ENCODE measurements at regions not wholly inside any gene's neighbourhood (a gene's known extent, or its start where the extent isn't known, plus 50 kb on each side); places are given as distances from the start of the nearest gene placed in this dataset.

DNA sequence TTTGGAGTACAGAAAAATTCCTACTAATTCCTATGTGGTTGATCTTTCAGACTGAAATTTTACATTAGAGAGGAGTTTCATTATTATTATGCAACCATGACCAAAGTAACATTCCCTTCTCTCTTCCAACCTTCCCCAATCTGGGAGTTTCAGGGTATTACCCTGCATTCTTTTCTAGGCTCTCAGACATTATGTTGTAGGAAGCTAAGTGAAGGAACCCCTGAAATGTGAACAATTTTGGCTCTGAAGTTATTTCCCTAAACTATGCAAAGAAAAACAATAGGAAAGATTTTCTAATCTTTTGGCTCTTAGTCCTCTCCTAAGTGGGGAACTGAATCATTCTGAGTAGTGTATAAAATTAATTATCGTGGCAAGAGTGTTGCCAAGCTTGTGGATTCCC is 63.3 kb upstream of the ZFAND5 start:
- H3K4me3 Mint-ChIP-seq (ENCODE audit: unreplicated experiment) = peak overlapping the region; percentile 44
- no peaks in the 10 kb centered on the region for H3K36me3 Mint-ChIP-seq (ENCODE audit: unreplicated experiment)
- H3K27me3 Mint-ChIP-seq (ENCODE audit: unreplicated experiment) = no peaks in the 10 kb centered on the region
- peaks cover 19% of the 10 kb centered on the region for H3K4me1 Mint-ChIP-seq (ENCODE audit: unreplicated experiment)
- no peak for DNase-seq (ENCODE audit: extremely low spot score, unreplicated experiment)
- TF ChIP-seq, protein P1, sequence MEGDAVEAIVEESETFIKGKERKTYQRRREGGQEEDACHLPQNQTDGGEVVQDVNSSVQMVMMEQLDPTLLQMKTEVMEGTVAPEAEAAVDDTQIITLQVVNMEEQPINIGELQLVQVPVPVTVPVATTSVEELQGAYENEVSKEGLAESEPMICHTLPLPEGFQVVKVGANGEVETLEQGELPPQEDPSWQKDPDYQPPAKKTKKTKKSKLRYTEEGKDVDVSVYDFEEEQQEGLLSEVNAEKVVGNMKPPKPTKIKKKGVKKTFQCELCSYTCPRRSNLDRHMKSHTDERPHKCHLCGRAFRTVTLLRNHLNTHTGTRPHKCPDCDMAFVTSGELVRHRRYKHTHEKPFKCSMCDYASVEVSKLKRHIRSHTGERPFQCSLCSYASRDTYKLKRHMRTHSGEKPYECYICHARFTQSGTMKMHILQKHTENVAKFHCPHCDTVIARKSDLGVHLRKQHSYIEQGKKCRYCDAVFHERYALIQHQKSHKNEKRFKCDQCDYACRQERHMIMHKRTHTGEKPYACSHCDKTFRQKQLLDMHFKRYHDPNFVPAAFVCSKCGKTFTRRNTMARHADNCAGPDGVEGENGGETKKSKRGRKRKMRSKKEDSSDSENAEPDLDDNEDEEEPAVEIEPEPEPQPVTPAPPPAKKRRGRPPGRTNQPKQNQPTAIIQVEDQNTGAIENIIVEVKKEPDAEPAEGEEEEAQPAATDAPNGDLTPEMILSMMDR (IDR thresholded peaks at IDR 0.05) = no peak
- no peaks in the 10 kb centered on the region for H3K9me3 Mint-ChIP-seq (ENCODE audit: unreplicated experiment)
- H3K27ac Mint-ChIP-seq (ENCODE audit: unreplicated experiment) = peak overlapping the region; percentile 82

GRCh38 chr9:72427801-72428200 is 62.8 kb upstream of the ZFAND5 start:
- peaks cover 19% of the 10 kb centered on the region for H3K4me1 Mint-ChIP-seq (ENCODE audit: unreplicated experiment)
- no peak for DNase-seq (ENCODE audit: extremely low spot score, unreplicated experiment)
- H3K36me3 Mint-ChIP-seq (ENCODE audit: unreplicated experiment) = no peaks in the 10 kb centered on the region
- no peak overlapping the region for H3K27ac Mint-ChIP-seq (ENCODE audit: unreplicated experiment)
- H3K4me3 Mint-ChIP-seq (ENCODE audit: unreplicated experiment) = no peak overlapping the region
- H3K27me3 Mint-ChIP-seq (ENCODE audit: unreplicated experiment) = no peaks in the 10 kb centered on the region
- TF ChIP-seq, protein P1 (IDR thresholded peaks at IDR 0.05) = no peak
- H3K9me3 Mint-ChIP-seq (ENCODE audit: unreplicated experiment) = no peaks in the 10 kb centered on the region

- Mint-ChIP-seq H3K27me3 (ENCODE audit: unreplicated experiment) (no peaks in the 10 kb centered on the region), H3K27ac (ENCODE audit: unreplicated experiment) (no peak overlapping the region), H3K4me3 (ENCODE audit: unreplicated experiment) (no peak overlapping the region), H3K4me1 (ENCODE audit: unreplicated experiment) (peaks cover 13% of the 10 kb centered on the region), H3K36me3 (ENCODE audit: unreplicated experiment) (no peaks in the 10 kb centered on the region), H3K9me3 (ENCODE audit: unreplicated experiment) (no peaks in the 10 kb centered on the region)
- TF ChIP-seq, protein P1 (IDR thresholded peaks at IDR 0.05) = no peak
- DNase-seq (ENCODE audit: extremely low spot score, unreplicated experiment) = no peak
Observed at GRCh38 chr9:72424131-72424530, 59.1 kb upstream of the ZFAND5 start.

DNA sequence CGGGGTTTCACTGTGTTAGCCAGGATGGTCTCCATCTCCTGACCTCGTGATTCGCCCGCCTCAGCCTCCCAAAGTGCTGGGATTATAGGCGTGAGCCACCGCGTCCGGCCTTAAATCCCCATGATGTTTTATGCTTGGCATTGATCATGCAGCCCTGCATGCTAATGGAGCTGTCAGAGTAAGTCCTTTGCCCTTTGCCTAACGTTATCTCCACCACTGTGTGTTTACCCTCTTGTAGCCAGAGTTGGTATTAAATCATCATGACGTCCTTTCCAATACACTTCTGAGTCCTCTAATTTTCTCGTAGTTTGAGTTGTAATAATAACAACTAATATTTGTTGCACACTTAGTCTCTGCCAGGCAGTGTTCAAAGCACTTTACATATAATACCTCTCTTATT is 57.2 kb upstream of the ZFAND5 start:
- Mint-ChIP-seq H3K36me3 (ENCODE audit: unreplicated experiment) (no peaks in the 10 kb centered on the region), H3K9me3 (ENCODE audit: unreplicated experiment) (no peaks in the 10 kb centered on the region), H3K4me3 (ENCODE audit: unreplicated experiment) (no peak overlapping the region), H3K27ac (ENCODE audit: unreplicated experiment) (no peak overlapping the region), H3K27me3 (ENCODE audit: unreplicated experiment) (no peaks in the 10 kb centered on the region), H3K4me1 (ENCODE audit: unreplicated experiment) (no peaks in the 10 kb centered on the region)
- no peak for DNase-seq (ENCODE audit: extremely low spot score, unreplicated experiment)
- TF ChIP-seq, protein P1 (IDR thresholded peaks at IDR 0.05) = no peak

GRCh38 chr9:72420783-72421182 is 55.8 kb upstream of the ZFAND5 start:
- Mint-ChIP-seq H3K36me3 (ENCODE audit: unreplicated experiment) (no peaks in the 10 kb centered on the region), H3K27me3 (ENCODE audit: unreplicated experiment) (no peaks in the 10 kb centered on the region), H3K9me3 (ENCODE audit: unreplicated experiment) (no peaks in the 10 kb centered on the region), H3K4me3 (ENCODE audit: unreplicated experiment) (no peak overlapping the region), H3K4me1 (ENCODE audit: unreplicated experiment) (no peaks in the 10 kb centered on the region), H3K27ac (ENCODE audit: unreplicated experiment) (no peak overlapping the region)
- no peak for DNase-seq (ENCODE audit: extremely low spot score, unreplicated experiment)
- TF ChIP-seq, protein P1 (IDR thresholded peaks at IDR 0.05) = no peak
